Endothelial cell of umbilical vein (primary cell): ENCODE measurements at regions not wholly inside any gene's neighbourhood (a gene's known extent, or its start where the extent isn't known, plus 50 kb on each side); places are given as distances from the start of the nearest gene placed in this dataset.

Experiments
- BruUV-seq: library from RNA; stranded (reverse); fragments of 400-500 nt; replicated peaks from 2 replicates; lab custom pipeline; 2021; lab: Mats Ljungman, UMichigan
- CTCF ChIA-PET: fragments of 300-600, 350-600 bp; sonication (Branson Sonifier 250); formaldehyde crosslinking; loops from one replicate; lab custom pipeline; 2021; ENCODE audit warnings: antibody characterized with exemption, inconsistent platforms; lab: Charles Lee
- POLR2A ChIA-PET: fragments of 300-600, 350-600 bp; sonication (Branson Sonifier 250); formaldehyde crosslinking; loops from one replicate; lab custom pipeline; 2021; ENCODE audit warnings: antibody characterized with exemption, inconsistent platforms; lab: Charles Lee
- DNase-seq: peaks from one replicate; pipeline ENCODE4 v3.0.0-alpha.2; 2011; ENCODE audit warnings: low read depth, low spot score
- FAIRE-seq: peaks from 2 replicates; lab custom pipeline; 2011; peaks lifted over from hg19 to GRCh38; lab: Jason Lieb, UNC
- H2AFZ ChIP-seq: 2 replicates; pipeline ENCODE4 v1.6.0; 2012; ENCODE audit warnings: low read depth, low read length, control low read depth, inconsistent platforms
- H3K27ac ChIP-seq: 2 replicates; pipeline ENCODE4 v1.5.1; 2011; ENCODE audit warnings: low read depth, mild to moderate bottlenecking, control low read depth, low read length, moderate library complexity; ENCODE audit not compliant: insufficient read depth
- H3K27me3 ChIP-seq, 2 experiments: 2 replicates each; pipeline versions ENCODE4 v1.6.0 to v1.6.1; 2011; ENCODE audit warnings: low read length in 2 of 2, mixed read lengths in 1 of 2; ENCODE audit not compliant: control insufficient read depth in 2 of 2, insufficient read depth in 2 of 2
- H3K36me3 ChIP-seq, 2 experiments: 2 replicates in 1 of 2; 3 replicates in 1 of 2; pipeline ENCODE4 v1.5.1; 2011; ENCODE audit warnings: low read length in 2 of 2, mild to moderate bottlenecking in 1 of 2, moderate library complexity in 1 of 2; ENCODE audit not compliant: control insufficient read depth in 2 of 2, insufficient read depth in 2 of 2; ENCODE audit errors: extremely low read depth in 1 of 2
- H3K4me1 ChIP-seq: 3 replicates; pipeline ENCODE4 v1.5.1; 2011; ENCODE audit warnings: mild to moderate bottlenecking, low read length; ENCODE audit not compliant: control insufficient read depth, insufficient read depth; ENCODE audit errors: extremely low read depth
- H3K4me2 ChIP-seq: 2 replicates; pipeline ENCODE4 v1.6.1; 2011; ENCODE audit warnings: low read length, control low read depth, mixed read lengths; ENCODE audit not compliant: insufficient read depth
- H3K4me3 ChIP-seq, 3 experiments: fragments of 200-600 bp in 1 of 3; sonication (generic), shearing (Covaris generic) in 1 of 3; replicated peaks in 1 of 3; 2 replicates each; pipeline ENCODE4 v1.5.1; 2011 to 2016; ENCODE audit warnings: control low read depth in 3 of 3, low read length in 3 of 3, mild to moderate bottlenecking in 2 of 3, inconsistent platforms in 1 of 3, low read depth in 1 of 3, moderate library complexity in 1 of 3; ENCODE audit not compliant: insufficient read depth in 1 of 3
- H3K79me2 ChIP-seq: 2 replicates; pipeline ENCODE4 v1.6.0; 2012; ENCODE audit warnings: low read length, inconsistent platforms; ENCODE audit not compliant: control insufficient read depth, insufficient read depth
- H3K9ac ChIP-seq: replicated peaks from 2 replicates; pipeline ENCODE3; 2011; ENCODE audit warnings: low read length, control low read depth; ENCODE audit not compliant: insufficient read depth; ENCODE audit errors: extremely low read depth
- H3K9me1 ChIP-seq: replicated peaks from 3 replicates; pipeline ENCODE4 v1.6.0; 2011; ENCODE audit warnings: mild to moderate bottlenecking, low read length; ENCODE audit not compliant: control insufficient read depth, insufficient read depth; ENCODE audit errors: extremely low read depth
- H3K9me3 ChIP-seq: replicated peaks from 2 replicates; pipeline ENCODE4 v1.5.1; 2012; ENCODE audit warnings: low read length, inconsistent platforms; ENCODE audit not compliant: control insufficient read depth, insufficient read depth
- H4K20me1 ChIP-seq: replicated peaks from 2 replicates; pipeline ENCODE3; 2011; ENCODE audit warnings: mild to moderate bottlenecking, low read length; ENCODE audit not compliant: control insufficient read depth, insufficient read depth; ENCODE audit errors: extremely low read depth
- CTCF ChIP-seq, 2 donors: IDR thresholded peaks; 1 replicate in 1 of 2; 2 replicates in 1 of 2; pipeline ENCODE4 v1.5.1; 2011; ENCODE audit warnings: low read length in 2 of 2, mild to moderate bottlenecking in 2 of 2, moderate library complexity in 2 of 2, control low read depth in 1 of 2, inconsistent platforms in 1 of 2, low read depth in 1 of 2; ENCODE audit not compliant: insufficient read depth in 1 of 2; ENCODE audit errors: extremely low read depth in 1 of 2
- EZH2 ChIP-seq: IDR thresholded peaks from 2 replicates; pipeline ENCODE4 v1.6.1; 2012; ENCODE audit warnings: borderline replicate concordance, low read depth, mild to moderate bottlenecking, moderate library complexity, low read length, inconsistent platforms; ENCODE audit not compliant: severe bottlenecking
- FOS ChIP-seq: IDR thresholded peaks from 2 replicates; pipeline ENCODE4 v1.6.1; 2011; ENCODE audit warnings: mild to moderate bottlenecking, low read length, moderate library complexity, borderline replicate concordance; ENCODE audit not compliant: insufficient read depth
- GATA2 ChIP-seq: IDR thresholded peaks from 2 replicates; pipeline ENCODE4 v1.7.0; 2011; ENCODE audit warnings: low read depth, mild to moderate bottlenecking, moderate library complexity, mixed read lengths, low read length; ENCODE audit not compliant: insufficient read length, insufficient read depth
- JUN ChIP-seq: IDR thresholded peaks from 2 replicates; pipeline ENCODE4 v1.6.1; 2011; ENCODE audit warnings: borderline replicate concordance, low read depth; ENCODE audit not compliant: insufficient read length, insufficient read depth
- MAX ChIP-seq: IDR thresholded peaks from 2 replicates; pipeline ENCODE4 v1.6.1; 2011; ENCODE audit not compliant: insufficient read depth, insufficient read length
- MYC ChIP-seq: IDR thresholded peaks from one replicate; pipeline ENCODE4 v1.6.1; 2011; ENCODE audit warnings: mild to moderate bottlenecking, low read depth, low read length
- POLR2A ChIP-seq: IDR thresholded peaks from 2 replicates; pipeline ENCODE4 v1.6.1; 2012; ENCODE audit warnings: low read depth, mild to moderate bottlenecking, control low read depth, low read length
- POLR2AphosphoS5 ChIP-seq: IDR thresholded peaks from 2 replicates; pipeline ENCODE4 v1.6.1; 2012; ENCODE audit warnings: low read depth, mild to moderate bottlenecking, control low read depth, low read length, moderate library complexity; ENCODE audit not compliant: insufficient read depth
- dilution Hi-C: fragments of 300-500 bp; cut with MboI; formaldehyde crosslinking; loops from one replicate; pipeline ENCODE4 v1.15.0; 2019; ENCODE audit warnings: low sequenced_read_pairs; ENCODE audit not compliant: extremely low pct_ligation_motif_present
- intact Hi-C: fragments of 100-400 bp; cut with micrococcal nuclease; formaldehyde crosslinking; loops from one replicate; pipeline ENCODE4 v1.10.0; 2022

GRCh38 chr9:90167914-90168313, 474.7 kb downstream of the DIRAS2 start:
- dilution Hi-C loops (no loop called here), intact Hi-C loops (loop anchor here (5.0 to 10.0 kb wide), 2 partner anchors 127 to 1409 kb away; no protein-coding TSS in a partner anchor)
- ChIA-PET POLR2A (no interaction called here), CTCF (no interaction called here)
- H3K79me2 ChIP-seq = no peaks in the 10 kb centered on the region
- FAIRE-seq (no peak), DNase-seq (no peak)
- no peaks in the 10 kb centered on the region for H3K9me1 ChIP-seq
- H2AFZ ChIP-seq = no peak overlapping the region
- H3K4me1 ChIP-seq = no peaks in the 10 kb centered on the region
- H3K9me3 ChIP-seq = no peaks in the 10 kb centered on the region
- H3K27me3 ChIP-seq = no peaks in the 10 kb centered on the region
- no peak overlapping the region for H3K4me3 ChIP-seq
- no peaks in the 10 kb centered on the region for H3K36me3 ChIP-seq
- TF ChIP-seq CTCF (IDR thresholded peaks at IDR 0.05; ENCODE audit: extremely low read depth in 1 of 2, insufficient read depth in 1 of 2, low read depth in 1 of 2, low read length in 2 of 2) (no peak), POLR2A (no peak), MYC (no peak), EZH2 (no peak), JUN (no peak), POLR2AphosphoS5 (no peak), FOS (no peak), GATA2 (no peak), MAX (no peak)
- no peak overlapping the region for H3K9ac ChIP-seq
- H3K4me2 ChIP-seq = no peak overlapping the region
- no peaks in the 10 kb centered on the region for H4K20me1 ChIP-seq
- no peak overlapping the region for H3K27ac ChIP-seq
- BruUV-seq = no TSS peak
